ENCODE measurements at regions not wholly inside any gene's neighbourhood (a gene's known extent, or its start where the extent isn't known, plus 50 kb on each side); places are given as distances from the start of the nearest gene placed in this dataset.

GRCh38 chr7:41295455-41295815 lies 407.5 kb downstream of the INHBA start:
- H3K27ac ChIP-seq, result no peak overlapping the region
- 60 to 100% (median 100%) methylated on average over 1 of the region's 1 CpG; no CpG with 5 or more reads in 3 of the 10 experiments for WGBS, 10 experiments
- H3K4me1 ChIP-seq (replicated peaks in 1 of 2), result no peaks in the 10 kb centered on the region
- H3K4me3 ChIP-seq, result no peak overlapping the region
- no peak for ATAC-seq (replicated peaks in 6 of 8)
- in situ Hi-C loops (cut with MboI; ENCODE audit: low pct_unique_long_range_greater_than_20kb in 2 of 9, low sequenced_read_pairs in 9 of 9, unreplicated experiment in 9 of 9), result no loop called here

- no peak for ATAC-seq (replicated peaks in 6 of 8)
- Histone ChIP-seq H3K4me3 (no peak overlapping the region), H3K4me1 (replicated peaks in 1 of 2) (no peaks in the 10 kb centered on the region), H3K27ac (no peak overlapping the region)
- WGBS, 10 experiments, result 46 to 100% (median 82%) methylated on average over 1 to 4 of the region's 4 CpGs
- in situ Hi-C loops (cut with MboI; ENCODE audit: low pct_unique_long_range_greater_than_20kb in 2 of 9, low sequenced_read_pairs in 9 of 9, unreplicated experiment in 9 of 9), result no loop called here
These were observed 408.1 kb downstream of the INHBA start for GRCh38 chr7:41294556-41295454.

- Histone ChIP-seq H3K4me3 (no peak overlapping the region), H3K27ac (no peak overlapping the region), H3K4me1 (replicated peaks in 1 of 2) (no peaks in the 10 kb centered on the region)
- WGBS, 10 experiments, result 50 to 100% (median 90%) methylated on average over 1 to 3 of the region's 3 CpGs; no CpG with 5 or more reads in 1 of the 10 experiments
- no peak for ATAC-seq (replicated peaks in 6 of 8)
- in situ Hi-C loops (cut with MboI; ENCODE audit: low pct_unique_long_range_greater_than_20kb in 2 of 9, low sequenced_read_pairs in 9 of 9, unreplicated experiment in 9 of 9), result no loop called here
These were observed 410.4 kb downstream of the INHBA start for GRCh38 chr7:41292487-41292886.

GRCh38 chr7:41287559-41288335 lies 415.1 kb downstream of the INHBA start:
- WGBS, 10 experiments, result 62 to 94% (median 83%) methylated on average over 1 to 2 of the region's 2 CpGs; no CpG with 5 or more reads in 2 of the 10 experiments
- peak in 2 of 8 experiments; percentile 31 to 33 for ATAC-seq (replicated peaks in 6 of 8)
- Histone ChIP-seq H3K4me3 (no peak overlapping the region), H3K4me1 (replicated peaks in 1 of 2) (no peaks in the 10 kb centered on the region), H3K27ac (no peak overlapping the region)
- in situ Hi-C loops (cut with MboI; ENCODE audit: low pct_unique_long_range_greater_than_20kb in 2 of 9, low sequenced_read_pairs in 9 of 9, unreplicated experiment in 9 of 9), result no loop called here

- H3K4me1 ChIP-seq (replicated peaks in 1 of 2), result no peaks in the 10 kb centered on the region
- H3K4me3 ChIP-seq, result no peak overlapping the region
- WGBS, 10 experiments, result 40 to 100% (median 80%) methylated on average over 1 to 4 of the region's 5 CpGs; no CpG with 5 or more reads in 2 of the 10 experiments
- in situ Hi-C loops (cut with MboI; ENCODE audit: low pct_unique_long_range_greater_than_20kb in 2 of 9, low sequenced_read_pairs in 9 of 9, unreplicated experiment in 9 of 9), result no loop called here
- no peak for ATAC-seq (replicated peaks in 6 of 8)
- H3K27ac ChIP-seq, result no peak overlapping the region
These were observed 422.4 kb downstream of the INHBA start for GRCh38 chr7:41280491-41280890.

GRCh38 chr7:41277561-41277960 lies 425.3 kb downstream of the INHBA start:
- in situ Hi-C loops (cut with MboI; ENCODE audit: low pct_unique_long_range_greater_than_20kb in 2 of 9, low sequenced_read_pairs in 9 of 9, unreplicated experiment in 9 of 9), result no loop called here
- no peak for ATAC-seq (replicated peaks in 6 of 8)
- Histone ChIP-seq H3K4me3 (no peak overlapping the region), H3K4me1 (replicated peaks in 1 of 2) (no peaks in the 10 kb centered on the region), H3K27ac (no peak overlapping the region)
- WGBS, 10 experiments, result 20 to 100% (median 85%) methylated on average over 1 to 2 of the region's 2 CpGs; no CpG with 5 or more reads in 1 of the 10 experiments

GRCh38 chr7:41275255-41275654 lies 427.6 kb downstream of the INHBA start:
- WGBS, 10 experiments, result 42 to 91% (median 86%) methylated on average over 2 to 9 of the region's 9 CpGs; no CpG with 5 or more reads in 5 of the 10 experiments

GRCh38 chr7:41274179-41274578 lies 428.7 kb downstream of the INHBA start:
- no peak for ATAC-seq (replicated peaks in 6 of 8)
- WGBS, 10 experiments, result 50 to 92% (median 70%) methylated on average over 1 to 4 of the region's 5 CpGs; no CpG with 5 or more reads in 6 of the 10 experiments
- Histone ChIP-seq H3K4me3 (no peak overlapping the region), H3K27ac (no peak overlapping the region), H3K4me1 (replicated peaks in 1 of 2) (no peaks in the 10 kb centered on the region)
- in situ Hi-C loops (cut with MboI; ENCODE audit: low pct_unique_long_range_greater_than_20kb in 2 of 9, low sequenced_read_pairs in 9 of 9, unreplicated experiment in 9 of 9), result no loop called here

More at GRCh38 chr7:41275255-41275654, 427.6 kb downstream of the INHBA start:
- in situ Hi-C loops (cut with MboI; ENCODE audit: low pct_unique_long_range_greater_than_20kb in 2 of 9, low sequenced_read_pairs in 9 of 9, unreplicated experiment in 9 of 9), result no loop called here
- Histone ChIP-seq H3K27ac (no peak overlapping the region), H3K4me1 (replicated peaks in 1 of 2) (no peaks in the 10 kb centered on the region), H3K4me3 (no peak overlapping the region)
- ATAC-seq (replicated peaks in 6 of 8), result no peak

GRCh38 chr7:41272664-41273063 lies 430.2 kb downstream of the INHBA start:
- Histone ChIP-seq H3K4me1 (replicated peaks in 1 of 2) (no peaks in the 10 kb centered on the region), H3K4me3 (no peak overlapping the region), H3K27ac (no peak overlapping the region)
- in situ Hi-C loops (cut with MboI; ENCODE audit: low pct_unique_long_range_greater_than_20kb in 2 of 9, low sequenced_read_pairs in 9 of 9, unreplicated experiment in 9 of 9), result no loop called here
- 40 to 100% (median 86%) methylated on average over 1 to 5 of the region's 5 CpGs; no CpG with 5 or more reads in 1 of the 10 experiments for WGBS, 10 experiments
- ATAC-seq (replicated peaks in 6 of 8), result no peak

- Histone ChIP-seq H3K4me1 (replicated peaks in 1 of 2) (no peaks in the 10 kb centered on the region), H3K4me3 (no peak overlapping the region), H3K27ac (no peak overlapping the region)
- ATAC-seq (replicated peaks in 6 of 8), result peak in 3 of 8 experiments; percentile 35 to 57 (median 38)
- in situ Hi-C loops (cut with MboI; ENCODE audit: low pct_unique_long_range_greater_than_20kb in 2 of 9, low sequenced_read_pairs in 9 of 9, unreplicated experiment in 9 of 9), result no loop called here
- WGBS, 10 experiments, result 67 to 100% (median 83%) methylated on average over 1 to 2 of the region's 2 CpGs; no CpG with 5 or more reads in 3 of the 10 experiments
These were observed 434.0 kb downstream of the INHBA start for GRCh38 chr7:41268878-41269277.

GRCh38 chr7:41261080-41261479 lies 441.8 kb downstream of the INHBA start:
- no peak overlapping the region for H3K27ac ChIP-seq
- no peak for ATAC-seq (replicated peaks in 6 of 8)
- in situ Hi-C loops (cut with MboI; ENCODE audit: low pct_unique_long_range_greater_than_20kb in 2 of 9, low sequenced_read_pairs in 9 of 9, unreplicated experiment in 9 of 9), result no loop called here
- no peaks in the 10 kb centered on the region for H3K4me1 ChIP-seq (replicated peaks in 1 of 2)
- H3K4me3 ChIP-seq, result no peak overlapping the region
- 85 to 100% (median 100%) methylated on average over 1 to 3 of the region's 4 CpGs; no CpG with 5 or more reads in 2 of the 10 experiments for WGBS, 10 experiments

- Histone ChIP-seq H3K27ac (no peak overlapping the region), H3K4me1 (replicated peaks in 1 of 2) (no peaks in the 10 kb centered on the region), H3K4me3 (no peak overlapping the region)
- no peak for ATAC-seq (replicated peaks in 6 of 8)
- in situ Hi-C loops (cut with MboI; ENCODE audit: low pct_unique_long_range_greater_than_20kb in 2 of 9, low sequenced_read_pairs in 9 of 9, unreplicated experiment in 9 of 9), result no loop called here
- 60 to 100% (median 92%) methylated on average over 1 to 2 of the region's 4 CpGs; no CpG with 5 or more reads in 4 of the 10 experiments for WGBS, 10 experiments
These were observed 445.2 kb downstream of the INHBA start for GRCh38 chr7:41257660-41258059.
